GM10266 (cell line): ENCODE measurements at regions not wholly inside any gene's neighbourhood (a gene's known extent, or its start where the extent isn't known, plus 50 kb on each side); places are given as distances from the start of the nearest gene placed in this dataset.
"Not testable (repeated sequence)": the region's sequence is repeated elsewhere in the genome, so short reads cannot be mapped to it uniquely, and the experiment has no call there.

Experiments
- DNase-seq: peaks from one replicate; pipeline ENCODE4 v3.0.0; 2012; ENCODE audit errors: extremely low spot score
- TF ChIP-seq, protein P1 (sequence below): IDR thresholded peaks from 2 replicates; pipeline ENCODE4 v1.5.1; 2012; ENCODE audit warnings: mild to moderate bottlenecking, low read depth; ENCODE audit not compliant: control insufficient read depth, insufficient read depth; ENCODE audit errors: missing control alignments

DNA sequence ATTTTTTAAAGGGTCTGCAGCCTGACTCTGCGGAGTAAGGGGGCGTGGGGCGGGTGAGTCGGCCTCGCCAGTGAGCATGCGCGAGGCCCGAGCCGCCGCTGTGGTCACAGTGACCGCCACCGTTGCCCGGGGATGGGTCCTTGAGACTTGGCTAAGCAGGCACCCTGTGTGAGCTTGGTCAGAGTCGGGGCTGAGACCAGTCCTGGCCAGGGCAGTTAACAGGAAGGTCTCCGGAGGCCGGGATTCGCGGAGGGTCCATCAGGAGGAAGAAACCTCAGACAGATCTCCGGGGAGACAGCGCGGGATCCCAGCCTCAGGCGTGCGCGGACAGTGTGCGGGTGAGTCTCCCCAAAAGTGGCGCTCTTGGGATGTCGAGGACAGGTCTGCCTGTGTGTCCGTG is 1384.4 kb upstream of the PCDH10 start:
- TF ChIP-seq, protein P1, sequence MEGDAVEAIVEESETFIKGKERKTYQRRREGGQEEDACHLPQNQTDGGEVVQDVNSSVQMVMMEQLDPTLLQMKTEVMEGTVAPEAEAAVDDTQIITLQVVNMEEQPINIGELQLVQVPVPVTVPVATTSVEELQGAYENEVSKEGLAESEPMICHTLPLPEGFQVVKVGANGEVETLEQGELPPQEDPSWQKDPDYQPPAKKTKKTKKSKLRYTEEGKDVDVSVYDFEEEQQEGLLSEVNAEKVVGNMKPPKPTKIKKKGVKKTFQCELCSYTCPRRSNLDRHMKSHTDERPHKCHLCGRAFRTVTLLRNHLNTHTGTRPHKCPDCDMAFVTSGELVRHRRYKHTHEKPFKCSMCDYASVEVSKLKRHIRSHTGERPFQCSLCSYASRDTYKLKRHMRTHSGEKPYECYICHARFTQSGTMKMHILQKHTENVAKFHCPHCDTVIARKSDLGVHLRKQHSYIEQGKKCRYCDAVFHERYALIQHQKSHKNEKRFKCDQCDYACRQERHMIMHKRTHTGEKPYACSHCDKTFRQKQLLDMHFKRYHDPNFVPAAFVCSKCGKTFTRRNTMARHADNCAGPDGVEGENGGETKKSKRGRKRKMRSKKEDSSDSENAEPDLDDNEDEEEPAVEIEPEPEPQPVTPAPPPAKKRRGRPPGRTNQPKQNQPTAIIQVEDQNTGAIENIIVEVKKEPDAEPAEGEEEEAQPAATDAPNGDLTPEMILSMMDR = no peak

DNA sequence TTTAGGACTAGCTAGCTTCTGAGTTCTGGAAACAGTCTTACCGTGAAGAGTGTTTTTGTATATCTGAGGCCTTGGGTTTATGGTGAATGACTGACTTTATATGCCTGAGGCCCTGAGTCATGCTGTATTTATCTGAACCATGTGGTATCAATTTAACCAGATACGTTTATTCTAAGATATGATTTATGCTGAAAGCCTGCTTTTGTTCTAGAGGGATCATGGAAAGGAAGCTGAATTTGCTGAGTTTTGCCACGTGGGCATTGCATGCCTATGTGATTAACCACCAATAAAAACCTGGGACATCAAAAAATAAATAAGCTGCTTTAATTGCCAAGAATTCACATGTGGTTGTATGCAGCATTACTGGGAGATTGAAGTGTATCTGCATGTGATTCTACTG is 1374.7 kb upstream of the PCDH10 start:
- not testable (repeated sequence) for DNase-seq

More for the DNA sequence above, 1384.4 kb upstream of the PCDH10 start:
- no peak for DNase-seq

DNA sequence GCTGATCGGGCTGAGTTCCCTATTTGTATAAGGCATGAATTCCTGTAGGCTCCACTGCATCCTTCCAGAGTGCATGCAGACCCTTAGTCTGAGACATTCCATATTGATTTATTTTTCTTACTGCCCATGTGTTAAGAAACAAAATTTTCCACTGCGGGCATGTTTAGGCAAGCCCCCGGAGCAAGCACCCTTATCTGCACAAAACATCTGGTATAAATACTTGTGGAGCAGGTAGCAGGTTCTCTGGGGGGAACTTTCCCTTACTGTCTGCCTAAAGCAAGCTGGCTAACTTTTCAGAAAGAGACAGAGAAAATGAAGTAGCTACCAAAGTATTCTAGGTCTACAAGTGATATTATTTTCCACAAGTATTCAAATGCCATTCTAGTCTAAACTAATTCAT is 1338.5 kb upstream of the PCDH10 start:
- DNase-seq = not testable (repeated sequence)
